ACHN (cell line): ENCODE measurements at regions not wholly inside any gene's neighbourhood (a gene's known extent, or its start where the extent isn't known, plus 50 kb on each side); places are given as distances from the start of the nearest gene placed in this dataset.
"Not testable (repeated sequence)": the region's sequence is repeated elsewhere in the genome, so short reads cannot be mapped to it uniquely, and the experiment has no call there.

Source experiments
- DNase-seq: peaks from one replicate; pipeline ENCODE4 v3.0.0-alpha.2; 2015
- in situ Hi-C: cut with HindIII; loops from 2 replicates; pipeline ENCODE4 v1.10.0; 2017; ENCODE audit warnings: low sequenced_read_pairs, low pct_ligation_motif_present, low pct_unique_long_range_greater_than_20kb

DNA sequence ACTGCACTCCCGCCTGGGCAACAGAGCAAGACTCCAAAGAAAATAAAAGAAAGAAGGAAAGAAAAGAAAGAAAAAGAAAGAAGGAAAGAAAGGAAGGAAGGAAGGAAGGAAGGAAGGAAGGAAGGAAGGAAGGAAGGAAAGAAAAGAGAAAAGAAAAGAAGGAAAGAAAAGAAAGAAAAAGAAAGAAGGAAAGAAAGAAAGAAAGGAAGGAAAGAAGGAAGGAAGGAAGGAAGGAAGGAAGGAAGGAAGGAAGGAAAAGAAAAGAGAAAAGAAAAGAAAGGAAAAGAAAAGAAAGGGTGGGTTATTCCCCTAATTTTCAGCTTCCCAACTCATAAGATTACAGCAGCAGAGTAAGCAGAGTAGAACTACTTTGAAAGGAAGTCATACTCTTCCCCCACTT, 64.4 kb downstream of the TMEM200C start:
- in situ Hi-C loops, DNase-seq: not testable (repeated sequence)

DNA sequence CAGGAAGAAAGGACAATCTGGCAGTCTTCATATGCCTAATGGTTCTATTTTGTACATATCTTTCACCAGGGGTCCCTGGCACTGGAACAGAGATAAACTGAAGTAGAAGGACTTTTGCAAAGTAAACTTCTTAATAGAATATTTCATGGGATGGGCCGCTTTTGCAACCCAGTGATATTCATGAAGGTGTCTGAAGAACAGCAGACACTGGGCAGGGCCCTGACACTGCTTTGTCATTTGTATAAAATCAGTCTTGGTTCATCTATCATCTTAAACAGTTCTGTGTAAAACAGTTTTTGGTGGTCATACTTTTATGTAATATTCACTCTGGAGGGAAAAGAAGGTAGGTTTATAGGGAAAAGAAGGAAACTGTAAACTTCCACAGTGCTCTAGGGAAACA, 66.4 kb downstream of the TMEM200C start:
- DNase-seq = no peak
- in situ Hi-C loops = no loop called here

DNA sequence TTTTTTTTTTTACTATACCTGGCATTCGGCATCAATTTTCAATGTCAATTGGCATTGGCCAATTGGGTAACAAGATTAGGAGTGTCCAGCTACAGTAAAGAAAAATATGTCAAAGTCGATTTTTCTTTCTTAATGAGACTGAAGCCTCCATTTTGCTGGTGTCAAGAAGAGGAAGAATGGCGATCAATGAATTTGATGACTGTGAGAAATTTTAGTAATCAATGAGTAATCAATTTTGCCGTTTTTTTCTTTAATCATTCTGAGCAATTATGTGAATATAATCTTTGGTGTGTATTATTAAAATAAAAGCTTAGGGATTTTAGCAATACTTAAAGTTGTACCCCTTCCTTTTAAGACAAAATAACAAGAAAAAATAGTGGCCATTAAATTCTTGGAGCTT, 69.7 kb downstream of the TMEM200C start:
- in situ Hi-C loops = no loop called here
- DNase-seq = no peak

DNA sequence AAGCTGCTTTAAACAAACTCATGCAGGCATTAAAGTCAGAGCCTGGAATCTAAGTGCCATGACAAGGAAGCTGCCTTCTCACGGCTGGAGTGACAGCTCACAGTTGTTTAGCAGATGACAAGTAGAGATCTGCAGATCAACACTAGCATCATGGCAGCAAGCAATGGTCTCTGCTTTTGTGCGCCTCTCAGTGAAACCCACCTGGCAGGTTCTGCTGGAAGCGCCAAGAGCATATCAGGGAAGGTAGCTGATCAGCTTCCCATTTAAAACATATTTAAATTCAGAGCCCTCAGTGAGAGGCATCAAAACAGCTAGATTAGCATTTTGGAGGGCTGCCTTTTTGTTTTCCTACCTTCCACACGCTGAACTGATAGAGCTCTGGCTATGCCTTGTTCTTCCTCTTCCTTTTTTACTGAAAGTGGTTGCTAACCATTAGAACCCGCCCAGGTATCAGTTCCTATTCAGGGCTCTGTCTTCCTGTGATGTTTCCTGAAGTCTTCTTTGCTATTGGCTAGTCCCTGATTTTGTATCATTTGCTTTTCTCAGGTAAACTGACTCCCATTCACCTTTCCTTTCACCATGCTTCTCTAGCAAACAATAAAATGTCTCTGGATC, 70.8 kb downstream of the TMEM200C start:
- no peak for DNase-seq
- in situ Hi-C loops = no loop called here

DNA sequence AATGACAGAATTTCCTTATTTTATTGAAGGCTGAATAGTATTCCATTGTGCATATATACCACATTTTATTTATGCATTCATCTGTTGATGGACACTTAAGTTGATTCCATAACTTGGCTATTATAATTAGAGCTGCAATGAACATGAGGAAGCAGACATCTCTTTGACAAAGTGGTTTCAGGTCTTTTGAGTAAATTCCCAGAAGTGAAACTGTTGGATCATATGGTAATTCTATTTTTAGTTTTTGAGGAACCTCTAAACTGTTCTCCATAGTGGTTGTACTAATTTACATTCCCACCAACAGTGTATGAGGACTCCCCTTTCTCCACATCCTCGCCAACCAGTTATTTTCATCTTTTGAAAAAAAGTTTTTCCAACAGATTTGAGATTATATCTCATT, 77.5 kb downstream of the TMEM200C start:
- no peak for DNase-seq
- in situ Hi-C loops = no loop called here

- no peak for DNase-seq
- in situ Hi-C loops = no loop called here
These were observed 88.5 kb downstream of the TMEM200C start for GRCh38 chr18:5806860-5807259.

DNA sequence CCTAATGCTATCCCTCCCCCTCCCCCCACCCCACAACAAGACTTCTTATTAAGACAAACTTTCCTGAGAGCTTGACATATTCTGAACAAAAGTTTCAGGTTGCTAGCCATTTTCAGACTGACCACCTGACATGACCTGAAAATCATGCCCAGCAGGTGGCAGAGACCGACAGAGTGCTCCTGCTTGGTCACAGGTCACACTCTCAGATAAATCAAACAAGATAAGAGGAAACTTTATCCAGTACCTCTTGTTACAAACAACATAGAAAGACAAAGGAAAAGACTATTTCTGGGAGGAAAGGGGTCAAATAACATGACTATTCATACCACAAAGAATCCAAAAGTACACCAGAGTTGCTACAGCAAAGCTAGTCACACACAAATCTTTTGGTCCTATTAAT, 107.4 kb downstream of the TMEM200C start:
- no peak for DNase-seq
- in situ Hi-C loops = no loop called here

- no peak for DNase-seq
- in situ Hi-C loops = no loop called here
These were observed 115.4 kb downstream of the TMEM200C start for GRCh38 chr18:5779922-5780321.

DNA sequence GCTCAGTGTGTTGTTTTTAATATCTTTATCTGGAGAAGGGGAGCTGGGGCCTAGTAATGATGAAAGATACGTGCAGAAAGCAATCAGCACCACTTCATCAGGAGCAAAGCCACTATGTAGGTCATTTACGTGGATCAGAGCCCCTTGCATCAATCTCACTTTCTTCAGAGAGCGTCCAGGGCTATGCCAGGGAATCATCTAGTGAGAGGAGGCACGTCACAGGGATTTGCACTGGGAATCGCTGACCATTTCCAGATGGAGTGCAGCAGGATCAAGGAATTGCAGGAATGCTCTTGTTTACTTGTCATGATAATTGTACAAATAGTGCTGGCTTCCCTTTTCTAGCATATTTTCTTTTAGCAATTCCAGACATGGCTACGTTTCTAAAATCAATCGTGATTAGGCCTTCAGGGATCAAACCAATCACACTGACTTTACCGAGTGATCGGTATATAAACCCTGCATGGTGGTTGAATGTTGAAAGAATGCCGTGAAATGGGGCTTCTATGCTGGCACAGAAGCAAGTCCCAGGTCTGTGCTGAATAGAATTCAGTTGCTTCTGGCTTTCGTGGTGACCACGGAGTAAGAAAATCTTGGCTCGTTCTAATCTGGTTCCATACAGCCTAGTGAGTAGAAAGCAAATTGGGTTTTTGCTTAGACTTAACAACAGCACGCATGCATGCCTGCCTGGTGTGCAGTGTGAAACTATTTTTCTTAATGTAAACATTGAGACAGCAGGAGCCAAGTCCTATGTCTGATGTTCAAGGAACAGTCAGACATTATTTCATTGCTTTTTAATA, 122.8 kb downstream of the TMEM200C start:
- in situ Hi-C loops = no loop called here
- DNase-seq = no peak

DNA sequence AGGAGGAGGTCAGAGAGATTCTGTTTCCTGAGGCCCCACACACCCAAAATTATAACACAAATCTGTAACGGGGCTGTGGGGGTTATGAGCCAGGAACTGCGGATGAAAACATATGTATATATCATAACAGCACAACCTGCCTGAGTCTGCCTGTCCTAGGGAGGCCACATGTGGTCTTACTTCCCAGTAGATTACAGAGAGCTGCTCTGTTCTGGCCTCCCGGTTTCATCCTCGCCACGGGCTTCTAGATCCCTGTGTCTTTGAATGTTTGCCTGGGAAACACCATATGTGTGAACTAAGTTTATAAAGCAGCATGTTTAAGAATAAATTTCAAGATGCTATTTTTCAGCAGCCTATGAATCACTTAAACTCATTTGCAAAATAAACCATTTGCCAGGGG, 124.0 kb downstream of the TMEM200C start:
- in situ Hi-C loops = no loop called here
- DNase-seq = no peak

DNA sequence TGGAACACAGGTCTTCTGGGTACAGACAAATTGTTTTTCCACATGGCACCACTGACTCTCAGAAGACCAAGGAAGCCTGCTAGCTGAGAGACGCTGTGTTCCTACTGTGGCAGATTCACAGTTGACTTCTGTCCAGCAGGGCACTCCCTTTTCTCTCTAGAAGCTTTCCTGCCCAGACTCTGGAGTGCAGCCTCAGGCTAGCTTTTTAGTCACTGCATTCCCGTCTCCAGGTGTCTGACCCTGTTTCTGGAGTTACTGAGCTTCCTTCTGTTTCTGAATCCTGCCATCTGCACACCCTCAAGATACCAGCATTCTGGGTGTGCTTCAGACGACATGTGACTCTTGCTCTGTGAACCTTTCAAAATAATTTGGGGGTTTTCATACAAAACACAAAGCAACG, 125.1 kb downstream of the TMEM200C start:
- DNase-seq = no peak
- in situ Hi-C loops = no loop called here

- in situ Hi-C loops = no loop called here
- no peak for DNase-seq
These were observed 126.9 kb downstream of the TMEM200C start for GRCh38 chr18:5768454-5768853.

- no peak for DNase-seq
- in situ Hi-C loops = no loop called here
These were observed 136.1 kb downstream of the TMEM200C start for GRCh38 chr18:5759194-5759593.

- in situ Hi-C loops = no loop called here
- DNase-seq = no peak
These were observed 138.5 kb downstream of the TMEM200C start for GRCh38 chr18:5756823-5757222.

- DNase-seq = no peak
- in situ Hi-C loops = no loop called here
These were observed 147.6 kb downstream of the TMEM200C start for GRCh38 chr18:5747678-5748077.

DNA sequence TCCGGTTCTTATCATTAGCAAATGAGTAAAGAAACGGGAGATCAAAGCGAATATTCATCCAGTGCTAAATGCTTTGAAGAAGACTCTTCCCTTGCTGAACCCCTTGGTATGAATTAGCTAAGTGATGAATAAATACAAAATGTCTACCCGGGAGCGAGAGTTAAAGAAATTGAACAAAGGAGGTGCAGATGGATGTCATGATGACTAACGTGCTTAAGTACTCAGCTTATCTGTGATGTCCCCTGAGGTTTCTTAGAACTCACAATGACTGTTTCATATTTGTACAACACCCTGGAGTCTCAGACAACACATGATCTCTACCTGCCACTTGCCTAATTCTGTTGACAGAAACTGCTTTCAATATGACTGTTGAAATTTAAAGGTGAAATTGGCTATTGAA, 148.5 kb downstream of the TMEM200C start:
- in situ Hi-C loops = no loop called here

GRCh38 chr18:5744659-5745058, 150.7 kb downstream of the TMEM200C start:
- no peak for DNase-seq
- in situ Hi-C loops = no loop called here

More for the DNA sequence above, 148.5 kb downstream of the TMEM200C start:
- no peak for DNase-seq

DNA sequence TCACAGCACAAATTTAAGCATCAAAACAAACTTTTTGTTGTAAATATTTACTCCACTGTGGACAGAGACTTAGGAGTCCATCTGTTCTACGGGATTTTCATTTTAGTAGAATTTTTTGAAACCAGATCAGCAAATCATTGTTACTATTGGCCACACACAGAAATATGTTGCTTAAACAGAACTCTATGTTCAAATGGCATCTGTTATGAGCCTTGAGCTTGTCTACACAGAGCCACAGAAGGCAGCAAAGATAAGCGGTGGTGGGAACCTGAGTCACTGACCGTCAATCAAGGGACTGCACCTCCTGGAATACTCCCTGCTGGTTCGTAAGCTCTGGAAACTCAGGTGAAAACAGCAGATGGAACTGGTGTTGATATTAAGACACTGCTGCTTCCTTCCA, 156.8 kb downstream of the TMEM200C start:
- DNase-seq = no peak
- in situ Hi-C loops = no loop called here

DNA sequence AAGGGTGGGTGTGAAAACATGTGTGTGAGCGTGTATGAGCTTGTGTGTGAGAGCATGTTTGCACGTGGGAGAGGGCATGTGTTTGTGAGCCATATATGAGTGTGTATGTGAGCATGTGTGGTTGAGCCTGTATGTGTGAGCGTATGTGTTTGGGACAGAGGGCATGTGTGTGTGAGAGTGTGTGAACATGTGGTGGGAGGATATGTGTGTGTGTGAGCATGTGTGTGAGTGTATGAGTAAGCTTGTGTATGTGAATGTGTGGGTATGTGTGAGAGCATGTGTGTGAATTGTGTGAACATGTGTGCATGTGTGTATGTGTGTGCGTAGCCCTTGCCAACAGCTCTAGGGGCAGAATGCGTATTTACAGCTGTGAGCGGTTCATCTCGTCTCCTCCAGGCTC, 163.0 kb downstream of the TMEM200C start:
- in situ Hi-C loops = no loop called here
- no peak for DNase-seq

GRCh38 chr18:5729983-5730699, 165.2 kb downstream of the TMEM200C start:
- DNase-seq = no peak
- in situ Hi-C loops = no loop called here
